PC-9 (cell line): ENCODE measurements at regions not wholly inside any gene's neighbourhood (a gene's known extent, or its start where the extent isn't known, plus 50 kb on each side); places are given as distances from the start of the nearest gene placed in this dataset.
"Not testable (repeated sequence)": the region's sequence is repeated elsewhere in the genome, so short reads cannot be mapped to it uniquely, and the experiment has no call there.

Experiments used
- BruUV-seq: library from RNA; stranded (reverse); fragments of 400-500 nt; replicated peaks from 2 replicates; lab custom pipeline; 2021; lab: Mats Ljungman, UMichigan
- CTCF ChIA-PET: fragments of 300-600 bp; sonication (Branson Sonifier 250); formaldehyde crosslinking; loops from one replicate; lab custom pipeline; 2022; ENCODE audit warnings: antibody characterized with exemption; lab: Charles Lee
- POLR2A ChIA-PET: fragments of 300-600 bp; sonication (Branson Sonifier 250); formaldehyde crosslinking; loops from one replicate; lab custom pipeline; 2022; ENCODE audit warnings: antibody characterized with exemption; ENCODE audit not compliant: unreplicated experiment; lab: Charles Lee
- DNase-seq, 2 experiments: peaks; one replicate each; pipeline versions ENCODE4 v3.0.0 to v3.0.0-alpha.2; 2015 to 2022; ENCODE audit warnings: mixed read lengths in 1 of 2
- H2AFZ ChIP-seq: fragments of 200-600 bp; sonication (generic); 2 replicates; pipeline ENCODE4 v1.8.1; 2017; ENCODE audit warnings: antibody characterized with exemption
- H3F3A ChIP-seq: fragments of 200-600 bp; sonication (generic); 2 replicates; pipeline ENCODE4 v1.8.1; 2017; ENCODE audit warnings: antibody characterized with exemption, mild to moderate bottlenecking, low read depth; ENCODE audit not compliant: insufficient read depth
- H3K27ac ChIP-seq: fragments of 200-600 bp; sonication (generic); 2 replicates; pipeline ENCODE4 v1.6.1; 2016; ENCODE audit warnings: mixed run types
- H3K27me3 ChIP-seq: fragments of 200-600 bp; sonication (generic); 2 replicates; pipeline ENCODE4 v1.6.1; 2016; ENCODE audit warnings: low read depth, mixed run types; ENCODE audit not compliant: insufficient read depth
- H3K36me3 ChIP-seq: fragments of 200-600 bp; sonication (generic); 2 replicates; pipeline ENCODE4 v1.6.1; 2016; ENCODE audit warnings: low read depth, mixed run types
- H3K4me1 ChIP-seq: fragments of 200-600 bp; sonication (generic); replicated peaks from 2 replicates; pipeline ENCODE4 v1.6.1; 2016; ENCODE audit warnings: mixed run types; ENCODE audit not compliant: insufficient read depth
- H3K4me2 ChIP-seq: fragments of 200-600 bp; sonication (generic); 2 replicates; pipeline ENCODE4 v1.6.1; 2017; ENCODE audit warnings: mixed run types
- H3K4me3 ChIP-seq: fragments of 200-600 bp; sonication (generic); 2 replicates; pipeline ENCODE4 v1.6.1; 2016; ENCODE audit warnings: mixed run types
- H3K79me2 ChIP-seq: fragments of 200-600 bp; sonication (generic); 2 replicates; pipeline ENCODE4 v1.6.1; 2017; ENCODE audit warnings: low read depth, mixed run types
- H3K9me2 ChIP-seq: fragments of 200-600 bp; sonication (generic); 2 replicates; pipeline ENCODE4 v1.8.1; 2017; ENCODE audit warnings: mild to moderate bottlenecking; ENCODE audit not compliant: insufficient read depth
- H3K9me3 ChIP-seq: fragments of 200-600 bp; sonication (generic); 2 replicates; pipeline ENCODE4 v1.8.1; 2016; ENCODE audit warnings: low read depth; ENCODE audit not compliant: insufficient read depth
- H4K20me1 ChIP-seq: fragments of 200-600 bp; sonication (generic); 2 replicates; pipeline ENCODE4 v1.8.1; 2017; ENCODE audit not compliant: insufficient read depth
- CTCF ChIP-seq: fragments of 200-600 bp; sonication (generic); conservative IDR thresholded peaks from 2 replicates; pipeline ENCODE4 v1.6.1; 2017; ENCODE audit warnings: mixed run types, antibody characterized with exemption, mild to moderate bottlenecking, moderate library complexity
- EZH2 ChIP-seq: fragments of 200-600 bp; sonication (generic); IDR thresholded peaks from 2 replicates; pipeline ENCODE4 v1.8.0; 2017; ENCODE audit warnings: antibody characterized with exemption, low read depth
- intact Hi-C: fragments of 100-400 bp; cut with micrococcal nuclease; formaldehyde crosslinking; loops from one replicate; pipeline ENCODE4 v1.10.0; 2022; ENCODE audit not compliant: unreplicated experiment

- ChIA-PET POLR2A (no interaction called here), CTCF (no interaction called here)
- DNase-seq = no peak
- H3K36me3 ChIP-seq = no peaks in the 10 kb centered on the region
- H3K4me3 ChIP-seq = no peak overlapping the region
- BruUV-seq = no TSS peak
- no peaks in the 10 kb centered on the region for H3F3A ChIP-seq
- no peak for TF ChIP-seq EZH2
- TF ChIP-seq CTCF = no peak
- H2AFZ ChIP-seq = no peak overlapping the region
- no peaks in the 10 kb centered on the region for H4K20me1 ChIP-seq
- H3K9me2 ChIP-seq = no peaks in the 10 kb centered on the region
- no peaks in the 10 kb centered on the region for H3K27me3 ChIP-seq
- no peaks in the 10 kb centered on the region for H3K79me2 ChIP-seq
- intact Hi-C loops = no loop called here
- H3K4me1 ChIP-seq = no peaks in the 10 kb centered on the region
- H3K9me3 ChIP-seq = no peaks in the 10 kb centered on the region
- no peak overlapping the region for H3K27ac ChIP-seq
- no peak overlapping the region for H3K4me2 ChIP-seq
Measured at GRCh38 chr1:192513697-192514096, 61.9 kb upstream of the RGS1 start.

GRCh38 chr1:192516776-192517297, 58.7 kb upstream of the RGS1 start:
- H3K4me1 ChIP-seq = no peaks in the 10 kb centered on the region
- POLR2A ChIA-PET = no interaction called here
- intact Hi-C loops = no loop called here
- H3K79me2 ChIP-seq = no peaks in the 10 kb centered on the region
- no peak for TF ChIP-seq EZH2
- TF ChIP-seq CTCF = no peak
- no peaks in the 10 kb centered on the region for H3K9me3 ChIP-seq
- no peak overlapping the region for H3K27ac ChIP-seq
- H3K36me3 ChIP-seq = no peaks in the 10 kb centered on the region
- H3K27me3 ChIP-seq = no peaks in the 10 kb centered on the region
- no peak for DNase-seq
- no peaks in the 10 kb centered on the region for H3K9me2 ChIP-seq
- no peak overlapping the region for H3K4me3 ChIP-seq
- no TSS peak for BruUV-seq
- no peaks in the 10 kb centered on the region for H3F3A ChIP-seq
- peak overlapping the region; percentile 55; the same call in 1 of the 2 replicates for H2AFZ ChIP-seq
- H3K4me2 ChIP-seq = no peak overlapping the region
- CTCF ChIA-PET = no interaction called here
- H4K20me1 ChIP-seq = no peaks in the 10 kb centered on the region

GRCh38 chr1:192517716-192518355, 57.7 kb upstream of the RGS1 start:
- H3K4me1 ChIP-seq, H3K4me2 ChIP-seq, POLR2A ChIA-PET, H4K20me1 ChIP-seq, H3K36me3 ChIP-seq, H3K9me2 ChIP-seq, H2AFZ ChIP-seq, H3K9me3 ChIP-seq, intact Hi-C loops, BruUV-seq, CTCF ChIA-PET, H3K27ac ChIP-seq, H3K79me2 ChIP-seq, H3K27me3 ChIP-seq, DNase-seq, H3K4me3 ChIP-seq, H3F3A ChIP-seq: not testable (repeated sequence)

- no peak overlapping the region for H3K4me2 ChIP-seq
- H3K9me3 ChIP-seq = no peaks in the 10 kb centered on the region
- H3K4me3 ChIP-seq = no peak overlapping the region
- no peaks in the 10 kb centered on the region for H4K20me1 ChIP-seq
- no peaks in the 10 kb centered on the region for H3K27me3 ChIP-seq
- H3K9me2 ChIP-seq = no peaks in the 10 kb centered on the region
- no peaks in the 10 kb centered on the region for H3K4me1 ChIP-seq
- no peaks in the 10 kb centered on the region for H3K79me2 ChIP-seq
- TF ChIP-seq CTCF (no peak), EZH2 (no peak)
- no peaks in the 10 kb centered on the region for H3K36me3 ChIP-seq
- no peak for DNase-seq
- H3K27ac ChIP-seq = no peak overlapping the region
- ChIA-PET CTCF (no interaction called here), POLR2A (no interaction called here)
- BruUV-seq = no TSS peak
- H3F3A ChIP-seq = no peaks in the 10 kb centered on the region
- intact Hi-C loops = no loop called here
- H2AFZ ChIP-seq = no peak overlapping the region
Measured at GRCh38 chr1:192518700-192519099, 56.9 kb upstream of the RGS1 start.
